HepG2 (cell line): ENCODE measurements at regions not wholly inside any gene's neighbourhood (a gene's known extent, or its start where the extent isn't known, plus 50 kb on each side); places are given as distances from the start of the nearest gene placed in this dataset.

Experiments
- ATAC-seq: fragments of 200-7000 bp; cut with Tn5 transposase; 3 replicates; pipeline ENCODE4 v1.9.1; 2020; ENCODE audit warnings: mild to moderate bottlenecking, moderate library complexity
- BruUV-seq: library from RNA; stranded (reverse); fragments of 400-500 nt; replicated peaks from 2 replicates; lab custom pipeline; 2021; lab: Mats Ljungman, UMichigan
- CTCF ChIA-PET: fragments of 300-600 bp; formaldehyde crosslinking; extraction: SDS; loops from one replicate; lab custom pipeline; 2021; ENCODE audit warnings: low total read pairs, inconsistent platforms, low intra/inter-chr PET ratio; lab: Yijun Ruan, JAX
- POLR2A ChIA-PET: fragments of 350-600 bp; sonication (Branson Sonifier 250); formaldehyde crosslinking; loops from one replicate; lab custom pipeline; 2020; ENCODE audit warnings: antibody characterized with exemption, inconsistent platforms; lab: Yijun Ruan, JAX
- DNase-seq: peaks from one replicate; pipeline ENCODE4 v3.0.0-alpha.2; 2015; ENCODE audit warnings: low spot score
- FAIRE-seq: peaks from 3 replicates; lab custom pipeline; 2011; peaks lifted over from hg19 to GRCh38; lab: Jason Lieb, UNC
- H2AFZ ChIP-seq: one replicate; pipeline ENCODE4 v1.6.1; 2011; ENCODE audit warnings: low read length, inconsistent platforms
- H3K27ac ChIP-seq: fragments of 300-600 bp; 3 replicates; pipeline ENCODE4 v1.8.0; 2011; ENCODE audit warnings: mixed run types, mild to moderate bottlenecking, mixed read lengths, low read length, inconsistent platforms; ENCODE audit not compliant: insufficient read depth; ENCODE audit errors: extremely low read length
- H3K27me3 ChIP-seq, 2 experiments: fragments of 200-600 bp in 1 of 2; 2 replicates in 1 of 2; 3 replicates in 1 of 2; pipeline versions ENCODE4 v1.6.0 to v1.8.0; 2011; ENCODE audit warnings: low read length in 2 of 2, mild to moderate bottlenecking in 2 of 2, moderate library complexity in 2 of 2, inconsistent platforms in 1 of 2; ENCODE audit not compliant: insufficient read depth in 2 of 2, control insufficient read depth in 1 of 2
- H3K36me3 ChIP-seq, 2 experiments: fragments of 200-600 bp in 1 of 2; replicated peaks in 1 of 2; 2 replicates in 1 of 2; 3 replicates in 1 of 2; pipeline versions ENCODE4 v1.5.1 to v1.8.0; 2011; ENCODE audit warnings: low read length in 2 of 2, inconsistent platforms in 1 of 2; ENCODE audit not compliant: insufficient read depth in 2 of 2, control insufficient read depth in 1 of 2
- H3K4me1 ChIP-seq: 2 replicates; pipeline ENCODE4 v1.5.1; 2012; ENCODE audit warnings: low read length, inconsistent platforms; ENCODE audit not compliant: insufficient read depth
- H3K4me2 ChIP-seq: 2 replicates; pipeline ENCODE4 v1.6.0; 2011; ENCODE audit warnings: low read depth, low read length, inconsistent platforms
- H3K4me3 ChIP-seq, 3 experiments: fragments of 200-600 bp in 1 of 3; sonication (generic), shearing (Covaris generic) in 1 of 3; replicated peaks in 1 of 3; 2 replicates each; pipeline ENCODE4 v1.5.1; 2011 to 2016; ENCODE audit warnings: low read length in 3 of 3, inconsistent platforms in 2 of 3, low read depth in 2 of 3, mild to moderate bottlenecking in 2 of 3, control low read depth in 1 of 3, mixed read lengths in 1 of 3; ENCODE audit not compliant: insufficient read depth in 1 of 3
- H3K79me2 ChIP-seq: one replicate; pipeline ENCODE4 v1.6.1; 2011; ENCODE audit warnings: low read length, inconsistent platforms; ENCODE audit not compliant: insufficient read depth
- H3K9ac ChIP-seq: 2 replicates; pipeline ENCODE4 v1.6.0; 2011; ENCODE audit warnings: mild to moderate bottlenecking, low read depth, low read length, inconsistent platforms; ENCODE audit not compliant: insufficient read depth
- H3K9me3 ChIP-seq: 2 replicates; pipeline ENCODE4 v1.5.1; 2012; ENCODE audit warnings: mild to moderate bottlenecking, low read length
- H4K20me1 ChIP-seq: 2 replicates; pipeline ENCODE4 v1.6.0; 2011; ENCODE audit warnings: inconsistent platforms, mild to moderate bottlenecking, low read length, moderate library complexity; ENCODE audit not compliant: insufficient read depth
- CCAR2 ChIP-seq: fragments of 200-400 bp; formaldehyde crosslinking; optimal IDR thresholded peaks from 2 replicates; pipeline ENCODE3; 2018; ENCODE audit warnings: low read depth, mild to moderate bottlenecking, low read length, moderate library complexity
- CCDC6 ChIP-seq: sonication (generic); formaldehyde crosslinking; IDR thresholded peaks from 2 replicates; pipeline ENCODE4 v1.8.1; 2022; ENCODE audit warnings: mild to moderate bottlenecking, missing genetic modification reagents, moderate library complexity
- HNF4G ChIP-seq, 2 experiments: sonication (generic) in 1 of 2; formaldehyde crosslinking in 1 of 2; IDR thresholded peaks; 2 replicates each; pipeline versions ENCODE4 v1.4.0 to v1.6.1; 2011 to 2020; ENCODE audit warnings: borderline replicate concordance in 2 of 2, low read depth in 2 of 2, mild to moderate bottlenecking in 2 of 2, low read length in 1 of 2, missing genetic modification reagents in 1 of 2, moderate library complexity in 1 of 2
- NFE2L1 ChIP-seq: sonication (generic); formaldehyde crosslinking; IDR thresholded peaks from 2 replicates; pipeline ENCODE4 v1.4.0; 2020; ENCODE audit warnings: missing genetic modification reagents, mild to moderate bottlenecking, borderline replicate concordance
- SNAI1 ChIP-seq: sonication (generic); formaldehyde crosslinking; IDR thresholded peaks from 2 replicates; pipeline ENCODE4 v1.5.0; 2020; ENCODE audit warnings: mild to moderate bottlenecking, missing genetic modification reagents, borderline replicate concordance
- ZNF17 ChIP-seq: sonication (generic); formaldehyde crosslinking; IDR thresholded peaks from 2 replicates; pipeline ENCODE4 v1.5.0; 2020; ENCODE audit warnings: mild to moderate bottlenecking, missing genetic modification reagents
- ZNF292 ChIP-seq: sonication (generic); formaldehyde crosslinking; IDR thresholded peaks from 2 replicates; pipeline ENCODE4 v1.8.1; 2022; ENCODE audit warnings: mild to moderate bottlenecking, low read depth, missing genetic modification reagents, borderline replicate concordance
- ZNF558 ChIP-seq: sonication (generic); formaldehyde crosslinking; IDR thresholded peaks from 2 replicates; pipeline ENCODE4 v1.9.0; 2022; ENCODE audit warnings: mild to moderate bottlenecking, missing genetic modification reagents, borderline replicate concordance
- ZNF569 ChIP-seq: sonication (generic); formaldehyde crosslinking; IDR thresholded peaks from 2 replicates; pipeline ENCODE4 v1.5.0; 2020; ENCODE audit warnings: mild to moderate bottlenecking, missing genetic modification reagents, moderate library complexity, borderline replicate concordance
- WGBS: methylation state at CpG from one replicate; pipeline ENCODE4 v1.1.6; 2017; ENCODE audit warnings: low lambda C conversion rate; 5-methylcytosine and 5-hydroxymethylcytosine counted together
- in situ Hi-C: cut with HindIII; loops from 2 replicates; pipeline ENCODE4 v1.10.0; 2017; ENCODE audit warnings: low pct_unique_long_range_greater_than_20kb; ENCODE audit not compliant: extremely low pct_ligation_motif_present
- intact Hi-C: fragments of 100-400 bp; cut with micrococcal nuclease; formaldehyde crosslinking; loops from one replicate; pipeline ENCODE4 v1.10.0; 2022; ENCODE audit not compliant: unreplicated experiment
- TF ChIP-seq, protein P1 (sequence below): sonication (generic); formaldehyde crosslinking; IDR thresholded peaks from 2 replicates; pipeline ENCODE4 v1.5.0; 2020; ENCODE audit warnings: missing genetic modification reagents
- TF ChIP-seq, protein P2 (sequence below): sonication (generic); formaldehyde crosslinking; IDR thresholded peaks from 2 replicates; pipeline ENCODE4 v1.4.0; 2020; ENCODE audit warnings: missing genetic modification reagents, borderline replicate concordance
- TF ChIP-seq, protein P3 (sequence below): sonication (generic); formaldehyde crosslinking; IDR thresholded peaks from 2 replicates; pipeline ENCODE4 v1.4.0; 2020; ENCODE audit warnings: mild to moderate bottlenecking, missing genetic modification reagents
- TF ChIP-seq, protein P4 (sequence below): sonication (generic); formaldehyde crosslinking; IDR thresholded peaks from 2 replicates; pipeline ENCODE4 v1.8.1; 2023; ENCODE audit warnings: mild to moderate bottlenecking, inconsistent platforms, moderate library complexity, missing genetic modification reagents, borderline replicate concordance

DNA sequence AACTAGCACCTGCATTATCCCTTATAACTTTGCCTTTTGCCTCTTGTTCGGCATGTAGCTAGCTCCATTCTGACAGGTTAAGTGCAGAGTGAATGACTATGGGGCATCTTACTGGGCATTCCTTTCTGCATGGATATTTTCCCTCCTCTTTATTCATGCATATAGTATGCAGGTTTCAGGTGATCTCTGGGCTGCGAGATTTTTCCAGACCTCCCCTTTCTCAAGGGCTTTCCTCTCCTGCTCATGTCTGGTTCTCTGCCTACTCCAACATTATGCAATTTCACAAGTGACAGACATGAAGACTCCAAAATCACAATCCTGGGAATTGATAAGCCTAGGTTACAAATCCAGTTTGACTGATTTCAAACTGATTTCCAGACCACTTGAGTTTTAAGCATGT lies 503.8 kb downstream of the NXPH1 start:
- TF ChIP-seq ZNF569, result no peak
- TF ChIP-seq, protein P1, sequence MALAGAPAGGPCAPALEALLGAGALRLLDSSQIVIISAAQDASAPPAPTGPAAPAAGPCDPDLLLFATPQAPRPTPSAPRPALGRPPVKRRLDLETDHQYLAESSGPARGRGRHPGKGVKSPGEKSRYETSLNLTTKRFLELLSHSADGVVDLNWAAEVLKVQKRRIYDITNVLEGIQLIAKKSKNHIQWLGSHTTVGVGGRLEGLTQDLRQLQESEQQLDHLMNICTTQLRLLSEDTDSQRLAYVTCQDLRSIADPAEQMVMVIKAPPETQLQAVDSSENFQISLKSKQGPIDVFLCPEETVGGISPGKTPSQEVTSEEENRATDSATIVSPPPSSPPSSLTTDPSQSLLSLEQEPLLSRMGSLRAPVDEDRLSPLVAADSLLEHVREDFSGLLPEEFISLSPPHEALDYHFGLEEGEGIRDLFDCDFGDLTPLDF (CRISPR knock-in tag), result no peak
- TF ChIP-seq SNAI1 (CRISPR knock-in tag), result no peak
- no peak for TF ChIP-seq HNF4G (IDR thresholded peaks at IDR 0.05; ENCODE audit: borderline replicate concordance, low read depth, low read length)
- no peak for TF ChIP-seq HNF4G (CRISPR knock-in tag; IDR thresholded peaks at IDR 0.05; ENCODE audit: borderline replicate concordance, low read depth)
- TF ChIP-seq ZNF17, result no peak
- TF ChIP-seq ZNF292 (CRISPR knock-in tag), result no peak
- TF ChIP-seq, protein P2, sequence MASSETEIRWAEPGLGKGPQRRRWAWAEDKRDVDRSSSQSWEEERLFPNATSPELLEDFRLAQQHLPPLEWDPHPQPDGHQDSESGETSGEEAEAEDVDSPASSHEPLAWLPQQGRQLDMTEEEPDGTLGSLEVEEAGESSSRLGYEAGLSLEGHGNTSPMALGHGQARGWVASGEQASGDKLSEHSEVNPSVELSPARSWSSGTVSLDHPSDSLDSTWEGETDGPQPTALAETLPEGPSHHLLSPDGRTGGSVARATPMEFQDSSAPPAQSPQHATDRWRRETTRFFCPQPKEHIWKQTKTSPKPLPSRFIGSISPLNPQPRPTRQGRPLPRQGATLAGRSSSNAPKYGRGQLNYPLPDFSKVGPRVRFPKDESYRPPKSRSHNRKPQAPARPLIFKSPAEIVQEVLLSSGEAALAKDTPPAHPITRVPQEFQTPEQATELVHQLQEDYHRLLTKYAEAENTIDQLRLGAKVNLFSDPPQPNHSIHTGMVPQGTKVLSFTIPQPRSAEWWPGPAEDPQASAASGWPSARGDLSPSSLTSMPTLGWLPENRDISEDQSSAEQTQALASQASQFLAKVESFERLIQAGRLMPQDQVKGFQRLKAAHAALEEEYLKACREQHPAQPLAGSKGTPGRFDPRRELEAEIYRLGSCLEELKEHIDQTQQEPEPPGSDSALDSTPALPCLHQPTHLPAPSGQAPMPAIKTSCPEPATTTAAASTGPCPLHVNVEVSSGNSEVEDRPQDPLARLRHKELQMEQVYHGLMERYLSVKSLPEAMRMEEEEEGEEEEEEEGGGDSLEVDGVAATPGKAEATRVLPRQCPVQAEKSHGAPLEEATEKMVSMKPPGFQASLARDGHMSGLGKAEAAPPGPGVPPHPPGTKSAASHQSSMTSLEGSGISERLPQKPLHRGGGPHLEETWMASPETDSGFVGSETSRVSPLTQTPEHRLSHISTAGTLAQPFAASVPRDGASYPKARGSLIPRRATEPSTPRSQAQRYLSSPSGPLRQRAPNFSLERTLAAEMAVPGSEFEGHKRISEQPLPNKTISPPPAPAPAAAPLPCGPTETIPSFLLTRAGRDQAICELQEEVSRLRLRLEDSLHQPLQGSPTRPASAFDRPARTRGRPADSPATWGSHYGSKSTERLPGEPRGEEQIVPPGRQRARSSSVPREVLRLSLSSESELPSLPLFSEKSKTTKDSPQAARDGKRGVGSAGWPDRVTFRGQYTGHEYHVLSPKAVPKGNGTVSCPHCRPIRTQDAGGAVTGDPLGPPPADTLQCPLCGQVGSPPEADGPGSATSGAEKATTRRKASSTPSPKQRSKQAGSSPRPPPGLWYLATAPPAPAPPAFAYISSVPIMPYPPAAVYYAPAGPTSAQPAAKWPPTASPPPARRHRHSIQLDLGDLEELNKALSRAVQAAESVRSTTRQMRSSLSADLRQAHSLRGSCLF (CRISPR knock-in tag), result no peak
- TF ChIP-seq, protein P3, sequence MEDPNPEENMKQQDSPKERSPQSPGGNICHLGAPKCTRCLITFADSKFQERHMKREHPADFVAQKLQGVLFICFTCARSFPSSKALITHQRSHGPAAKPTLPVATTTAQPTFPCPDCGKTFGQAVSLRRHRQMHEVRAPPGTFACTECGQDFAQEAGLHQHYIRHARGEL (CRISPR knock-in tag), result no peak
- TF ChIP-seq CCDC6, result no peak
- no peak for TF ChIP-seq CCAR2
- TF ChIP-seq, protein P4, sequence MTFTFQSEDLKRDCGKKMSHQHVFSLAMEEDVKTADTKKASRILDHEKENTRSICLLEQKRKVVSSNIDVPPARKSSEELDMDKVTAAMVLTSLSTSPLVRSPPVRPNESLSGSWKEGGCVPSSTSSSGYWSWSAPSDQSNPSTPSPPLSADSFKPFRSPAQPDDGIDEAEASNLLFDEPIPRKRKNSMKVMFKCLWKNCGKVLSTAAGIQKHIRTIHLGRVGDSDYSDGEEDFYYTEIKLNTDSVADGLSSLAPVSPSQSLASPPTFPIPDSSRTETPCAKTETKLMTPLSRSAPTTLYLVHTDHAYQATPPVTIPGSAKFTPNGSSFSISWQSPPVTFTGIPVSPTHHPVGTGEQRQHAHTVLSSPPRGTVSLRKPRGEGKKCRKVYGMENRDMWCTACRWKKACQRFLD (CRISPR knock-in tag), result no peak
- no peak for TF ChIP-seq ZNF558 (CRISPR knock-in tag)
- no peak for TF ChIP-seq NFE2L1 (CRISPR knock-in tag)
- intact Hi-C loops, result no loop called here
- Histone ChIP-seq H3K4me1 (no peaks in the 10 kb centered on the region), H3K4me3 (no peak overlapping the region), H2AFZ (no peak overlapping the region), H3K9me3 (peaks cover 91% of the 10 kb centered on the region), H3K27me3 (no peaks in the 10 kb centered on the region), H3K27ac (no peak overlapping the region), H3K4me2 (no peak overlapping the region), H3K79me2 (no peaks in the 10 kb centered on the region), H3K36me3 (no peaks in the 10 kb centered on the region), H4K20me1 (no peaks in the 10 kb centered on the region), H3K9ac (no peak overlapping the region)
- ATAC-seq, result no peak
- ChIA-PET POLR2A (no interaction called here), CTCF (no interaction called here)
- no TSS peak for BruUV-seq
- FAIRE-seq, result no peak
- WGBS, result 3% methylated on average over 2 of the region's 2 CpGs
- no peak for DNase-seq
- in situ Hi-C loops, result no loop called here
